Esophagus muscularis mucosa (tissue), 4 donors: ENCODE measurements at regions not wholly inside any gene's neighbourhood (a gene's known extent, or its start where the extent isn't known, plus 50 kb on each side); places are given as distances from the start of the nearest gene placed in this dataset.

Experiments used
- DNase-seq: peaks from one replicate; pipeline ENCODE4 v3.0.0-alpha.2; 2017; ENCODE audit errors: extremely low spot score
- H3K27ac ChIP-seq, 4 donors: fragments of 200-600 bp; sonication (generic); replicated peaks in 1 of 4; 1 replicate in 3 of 4; 2 replicates in 1 of 4; pipeline ENCODE4 v1.5.1; 2016 to 2019; ENCODE audit warnings: mild to moderate bottlenecking in 1 of 4
- H3K27me3 ChIP-seq, 4 donors: fragments of 200-600 bp; sonication (generic); one replicate each; pipeline versions ENCODE4 v1.5.1 to v1.6.0; 2016 to 2019
- H3K36me3 ChIP-seq, 4 donors: fragments of 200-600 bp; sonication (generic); one replicate each; pipeline ENCODE4 v1.5.1; 2016 to 2019
- H3K4me1 ChIP-seq, 4 donors: fragments of 200-600 bp; sonication (generic); one replicate each; pipeline ENCODE4 v1.5.1; 2016 to 2019
- H3K4me3 ChIP-seq, 4 donors: fragments of 200-600 bp; sonication (generic); 1 replicate in 2 of 4; 2 replicates in 2 of 4; pipeline ENCODE4 v1.5.1; 2016 to 2019; ENCODE audit warnings: mild to moderate bottlenecking in 4 of 4, moderate library complexity in 1 of 4
- H3K9me3 ChIP-seq, 4 donors: fragments of 200-600 bp; sonication (generic); 1 replicate in 3 of 4; 2 replicates in 1 of 4; pipeline ENCODE4 v1.5.1; 2016 to 2019
- CTCF ChIP-seq, 3 experiments: fragments of 200-600 bp in 2 of 3; fragments of 450-650 bp in 1 of 3; sonication (generic) in 2 of 3; IDR thresholded peaks; one replicate each; pipeline ENCODE4 v1.5.1; 2017 to 2019; ENCODE audit warnings: antibody characterized with exemption in 3 of 3, mild to moderate bottlenecking in 2 of 3, moderate library complexity in 1 of 3
- EP300 ChIP-seq: sonication (generic); formaldehyde crosslinking; IDR thresholded peaks from one replicate; pipeline ENCODE4 v1.6.1; 2017; ENCODE audit warnings: antibody characterized with exemption
- POLR2A ChIP-seq: fragments of 450-650 bp; IDR thresholded peaks from one replicate; pipeline ENCODE4 v1.6.1; 2017; ENCODE audit warnings: antibody characterized with exemption, moderate library complexity, mild to moderate bottlenecking, low read depth
- POLR2AphosphoS5 ChIP-seq, 2 donors: sonication (generic); formaldehyde crosslinking; IDR thresholded peaks; one replicate each; pipeline ENCODE4 v1.6.1; 2017; ENCODE audit warnings: antibody characterized with exemption in 2 of 2
- WGBS: methylation state at CpG from one replicate; pipeline ENCODE4 v1.1.5; 2018; 5-methylcytosine and 5-hydroxymethylcytosine counted together
- intact Hi-C: fragments of 100-400 bp; cut with DNase I; formaldehyde crosslinking; loops from one replicate; pipeline ENCODE4 v1.15.1; 2023

GRCh38 chrX:125378205-125378604, 58.5 kb downstream of the TEX13C start:
- Histone ChIP-seq H3K4me3 (no peak overlapping the region), H3K36me3 (no peaks in the 10 kb centered on the region), H3K9me3 (no peaks in the 10 kb centered on the region), H3K27me3 (no peaks in the 10 kb centered on the region), H3K27ac (no peak overlapping the region), H3K4me1 (no peaks in the 10 kb centered on the region)
- TF ChIP-seq CTCF (IDR thresholded peaks at IDR 0.05) (no peak), EP300 (no peak)
- intact Hi-C loops, result no loop called here
- 59% methylated on average over 4 of the region's 4 CpGs for WGBS
- no peak for DNase-seq

- WGBS, result 70% methylated on average over 3 of the region's 3 CpGs
- no peaks in the 10 kb centered on the region for H3K4me1 ChIP-seq
- H3K27me3 ChIP-seq, result no peaks in the 10 kb centered on the region
- H3K9me3 ChIP-seq, result no peaks in the 10 kb centered on the region
- TF ChIP-seq POLR2AphosphoS5 (IDR thresholded peaks at IDR 0.05) (no peak), POLR2A (no peak), EP300 (no peak), CTCF (IDR thresholded peaks at IDR 0.05) (no peak)
- no peak for DNase-seq
- no peak overlapping the region for H3K4me3 ChIP-seq
- H3K27ac ChIP-seq, result no peak overlapping the region
- intact Hi-C loops, result no loop called here
- no peaks in the 10 kb centered on the region for H3K36me3 ChIP-seq
Observed at GRCh38 chrX:125378770-125379169, 59.1 kb downstream of the TEX13C start.

- DNase-seq, result no peak
Observed at GRCh38 chrX:125382148-125382628, 62.5 kb downstream of the TEX13C start.

GRCh38 chrX:125382889-125383288, 63.2 kb downstream of the TEX13C start:
- WGBS, result 92% methylated on average over 3 of the region's 3 CpGs

More at GRCh38 chrX:125382148-125382628, 62.5 kb downstream of the TEX13C start:
- no peak overlapping the region for H3K4me3 ChIP-seq
- 70% methylated on average over 4 of the region's 4 CpGs for WGBS
- H3K9me3 ChIP-seq, result no peaks in the 10 kb centered on the region
- TF ChIP-seq CTCF (IDR thresholded peaks at IDR 0.05) (no peak), POLR2A (no peak), EP300 (no peak), POLR2AphosphoS5 (IDR thresholded peaks at IDR 0.05) (no peak)
- no peaks in the 10 kb centered on the region for H3K27me3 ChIP-seq
- H3K4me1 ChIP-seq, result no peaks in the 10 kb centered on the region
- H3K36me3 ChIP-seq, result no peaks in the 10 kb centered on the region
- H3K27ac ChIP-seq, result no peak overlapping the region
- intact Hi-C loops, result no loop called here

GRCh38 chrX:125384867-125385266, 65.2 kb downstream of the TEX13C start:
- Histone ChIP-seq H3K9me3 (no peaks in the 10 kb centered on the region), H3K36me3 (no peaks in the 10 kb centered on the region), H3K4me3 (no peak overlapping the region), H3K27me3 (no peaks in the 10 kb centered on the region), H3K27ac (no peak overlapping the region), H3K4me1 (no peaks in the 10 kb centered on the region)
- TF ChIP-seq EP300 (no peak), POLR2AphosphoS5 (IDR thresholded peaks at IDR 0.05) (no peak), POLR2A (no peak), CTCF (IDR thresholded peaks at IDR 0.05) (no peak)
- no peak for DNase-seq
- WGBS, result 69% methylated on average over 1 of the region's 1 CpG
- intact Hi-C loops, result no loop called here

More at GRCh38 chrX:125382889-125383288, 63.2 kb downstream of the TEX13C start:
- H3K4me3 ChIP-seq, result no peak overlapping the region
- intact Hi-C loops, result no loop called here
- TF ChIP-seq POLR2A, result no peak
- TF ChIP-seq EP300, result no peak
- no peak for DNase-seq
- no peaks in the 10 kb centered on the region for H3K27me3 ChIP-seq
- no peaks in the 10 kb centered on the region for H3K4me1 ChIP-seq
- H3K36me3 ChIP-seq, result no peaks in the 10 kb centered on the region
- H3K27ac ChIP-seq, result no peak overlapping the region
- H3K9me3 ChIP-seq, result no peaks in the 10 kb centered on the region
